Common myeloid progenitor, CD34-positive (primary cell): ENCODE measurements at regions not wholly inside any gene's neighbourhood (a gene's known extent, or its start where the extent isn't known, plus 50 kb on each side); places are given as distances from the start of the nearest gene placed in this dataset.

Experiments
- CTCF ChIA-PET: fragments of 350-600 bp; sonication (Branson Sonifier 250); formaldehyde crosslinking; loops from one replicate; lab custom pipeline; 2021; ENCODE audit warnings: antibody characterized with exemption; lab: Charles Lee
- POLR2A ChIA-PET: fragments of 350-600 bp; sonication (Branson Sonifier 250); formaldehyde crosslinking; loops from one replicate; lab custom pipeline; 2021; ENCODE audit warnings: antibody characterized with exemption; lab: Charles Lee
- DNase-seq, 3 donors: peaks; one replicate each; pipeline versions ENCODE4 v3.0.0 to v3.0.0-alpha.2; 2013
- H3K27ac ChIP-seq, 2 experiments: 1 replicate in 1 of 2; 2 replicates in 1 of 2; pipeline ENCODE4 v1.7.0; 2013; ENCODE audit warnings: inconsistent platforms in 2 of 2, low read length in 2 of 2, mild to moderate bottlenecking in 2 of 2, low read depth in 1 of 2, moderate library complexity in 1 of 2; ENCODE audit not compliant: severe bottlenecking in 2 of 2, insufficient read depth in 1 of 2, poor library complexity in 1 of 2
- H3K27me3 ChIP-seq, 5 experiments: replicated peaks in 2 of 5; 1 replicate in 3 of 5; 2 replicates in 2 of 5; pipeline versions ENCODE4 v1.6.1 to v1.7.0; 2013; ENCODE audit warnings: low read length in 4 of 5, mild to moderate bottlenecking in 2 of 5, moderate library complexity in 2 of 5, inconsistent platforms in 1 of 5; ENCODE audit not compliant: insufficient read depth in 5 of 5, control insufficient read depth in 4 of 5
- H3K36me3 ChIP-seq, 4 experiments: 1 replicate in 2 of 4; 2 replicates in 2 of 4; pipeline versions ENCODE4 v1.6.1 to v1.7.0; 2013; ENCODE audit warnings: low read length in 3 of 4, control low read depth in 1 of 4, mild to moderate bottlenecking in 1 of 4; ENCODE audit not compliant: control insufficient read depth in 4 of 4, insufficient read depth in 4 of 4
- H3K4me1 ChIP-seq, 4 experiments: 1 replicate in 3 of 4; 2 replicates in 1 of 4; pipeline versions ENCODE4 v1.6.1 to v1.7.1; 2013; ENCODE audit warnings: low read length in 3 of 4, mild to moderate bottlenecking in 3 of 4, control low read depth in 1 of 4, inconsistent platforms in 1 of 4, moderate library complexity in 1 of 4; ENCODE audit not compliant: control insufficient read depth in 4 of 4, insufficient read depth in 4 of 4; ENCODE audit errors: control extremely low read depth in 1 of 4
- H3K4me3 ChIP-seq, 7 experiments: 1 replicate in 4 of 7; 2 replicates in 3 of 7; pipeline versions ENCODE4 v1.5.1 to v1.7.0; 2013; ENCODE audit warnings: mild to moderate bottlenecking in 7 of 7, low read length in 6 of 7, moderate library complexity in 6 of 7, inconsistent platforms in 2 of 7, low read depth in 2 of 7, control low read depth in 1 of 7; ENCODE audit not compliant: insufficient read depth in 4 of 7, control insufficient read depth in 1 of 7; ENCODE audit errors: extremely low read depth in 1 of 7
- H3K9me3 ChIP-seq, 5 experiments: 1 replicate in 4 of 5; 2 replicates in 1 of 5; pipeline versions ENCODE4 v1.6.1 to v1.7.1; 2013; ENCODE audit warnings: low read length in 4 of 5, mild to moderate bottlenecking in 2 of 5, inconsistent platforms in 1 of 5, low read depth in 1 of 5, moderate library complexity in 1 of 5; ENCODE audit not compliant: control insufficient read depth in 4 of 5, insufficient read depth in 2 of 5; ENCODE audit errors: control extremely low read depth in 1 of 5
- WGBS: methylation state at CpG from one replicate; pipeline ENCODE4 v1.1.5; 2013; ENCODE audit not compliant: insufficient coverage; 5-methylcytosine and 5-hydroxymethylcytosine counted together

DNA sequence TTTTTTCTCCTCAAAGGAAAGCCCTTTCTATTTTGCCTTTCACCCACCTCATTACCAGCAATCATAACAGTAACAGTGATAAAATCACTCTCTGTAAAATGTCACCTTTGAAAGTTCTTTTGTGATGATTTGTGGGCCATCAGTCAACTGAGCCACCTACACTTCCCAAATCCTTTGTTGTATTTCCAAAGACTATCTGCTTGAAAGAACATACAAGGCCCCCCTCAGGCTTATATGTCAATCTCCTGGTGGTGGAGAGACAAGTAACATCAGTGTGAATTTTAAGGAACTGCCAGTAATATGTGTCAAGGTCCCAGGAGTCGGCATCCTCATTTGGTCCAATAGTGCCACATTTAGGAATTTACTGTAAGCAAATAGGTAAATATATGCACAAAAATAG is 161.1 kb upstream of the EOMES start:
- Histone ChIP-seq H3K4me1 (peaks cover 2 to 18% (median 13%) of the 10 kb centered on the region in 4 experiments), H3K9me3 (no peaks in the 10 kb centered on the region), H3K36me3 (no peaks in the 10 kb centered on the region), H3K27ac (no peak overlapping the region), H3K27me3 (no peaks in the 10 kb centered on the region), H3K4me3 (no peak overlapping the region)
- WGBS, result no CpG with 5 or more reads among the region's 1 CpG
- no peak for DNase-seq
- POLR2A ChIA-PET, result no interaction called here
- CTCF ChIA-PET, result no interaction called here

DNA sequence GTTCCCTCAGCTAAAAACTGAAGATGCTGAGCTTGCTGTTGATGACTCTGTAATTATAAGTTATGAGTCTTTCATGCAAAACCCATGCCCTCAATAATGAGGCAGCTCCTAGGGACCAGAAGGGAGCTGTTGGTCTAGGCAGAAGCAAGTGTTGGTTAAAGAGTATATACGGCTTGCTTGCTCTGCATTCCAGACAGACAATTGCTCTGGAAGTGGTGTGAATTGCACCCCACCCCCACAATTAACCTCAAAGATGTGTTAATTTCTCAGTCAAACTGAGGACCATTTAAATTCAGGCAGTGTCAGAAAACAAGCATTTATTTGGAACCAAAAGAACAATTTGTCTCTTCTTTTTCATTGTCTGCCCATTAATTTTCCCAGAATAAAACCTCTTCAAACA is 163.5 kb upstream of the EOMES start:
- Histone ChIP-seq H3K27me3 (no peaks in the 10 kb centered on the region), H3K27ac (no peak overlapping the region), H3K36me3 (no peaks in the 10 kb centered on the region), H3K4me1 (peaks cover 2 to 16% (median 13%) of the 10 kb centered on the region in 4 experiments), H3K4me3 (no peak overlapping the region), H3K9me3 (no peaks in the 10 kb centered on the region)
- CTCF ChIA-PET, result interaction anchor here (0.7 kb wide), 1 partner anchor 429 kb away, joined by 3 read pairs; no protein-coding TSS in a partner anchor
- WGBS, result no CpG with 5 or more reads among the region's 1 CpG
- DNase-seq, result no peak
- POLR2A ChIA-PET, result no interaction called here

DNA sequence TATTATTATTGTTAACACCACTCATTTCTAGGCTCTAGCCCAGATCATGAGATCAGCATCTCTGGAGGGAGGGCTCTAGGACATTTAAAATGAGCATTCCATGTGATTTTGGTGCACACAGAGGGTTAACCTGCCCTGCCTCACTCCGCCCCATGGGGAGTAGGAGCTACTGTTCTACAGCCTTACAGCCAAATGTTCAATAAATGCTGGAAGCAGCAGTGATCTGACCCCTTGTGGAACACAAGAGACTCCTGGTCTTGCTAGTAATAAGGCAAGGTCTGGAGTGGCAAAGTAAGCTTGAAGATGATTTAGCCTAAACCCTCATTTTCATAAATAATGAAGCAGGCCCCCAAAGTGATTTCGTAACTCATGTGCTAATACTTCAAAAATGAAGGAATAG is 166.4 kb upstream of the EOMES start:
- WGBS, result 95% methylated on average over 2 of the region's 2 CpGs
- peaks cover 0 to 5% (median 0%) of the 10 kb centered on the region in 5 experiments for H3K9me3 ChIP-seq
- no peaks in the 10 kb centered on the region for H3K27me3 ChIP-seq
- peak in 2 of 3 donors; percentile 3 to 15 for DNase-seq
- no peak overlapping the region for H3K4me3 ChIP-seq
- H3K27ac ChIP-seq, result no peak overlapping the region
- CTCF ChIA-PET, result no interaction called here
- POLR2A ChIA-PET, result no interaction called here
- no peaks in the 10 kb centered on the region for H3K4me1 ChIP-seq
- H3K36me3 ChIP-seq, result no peaks in the 10 kb centered on the region

DNA sequence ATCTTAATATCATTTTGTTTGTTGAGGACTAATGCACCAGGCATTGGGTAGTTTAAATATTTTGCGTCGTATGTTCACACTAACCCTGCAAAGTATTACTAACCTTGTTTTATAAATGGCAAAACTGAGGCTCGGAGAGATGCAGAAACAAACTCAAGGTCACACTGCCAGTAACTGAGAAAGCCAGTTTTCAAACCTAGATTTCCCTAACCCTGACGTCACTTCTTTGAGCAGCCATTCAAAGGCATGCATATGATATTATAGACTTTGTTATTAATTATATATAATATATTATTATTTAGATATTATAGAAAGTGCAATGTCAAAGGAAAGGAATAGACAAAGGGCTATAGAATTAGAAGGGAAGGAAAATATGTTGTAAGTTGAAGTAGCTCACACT is 167.6 kb upstream of the EOMES start:
- ChIA-PET POLR2A (no interaction called here), CTCF (interaction anchor here (0.7 kb wide), 1 partner anchor 10 kb away, joined by 3 read pairs; no protein-coding TSS in a partner anchor)
- H3K27me3 ChIP-seq, result no peaks in the 10 kb centered on the region
- H3K4me3 ChIP-seq, result no peak overlapping the region
- WGBS, result 100% methylated on average over 3 of the region's 4 CpGs
- H3K36me3 ChIP-seq, result no peaks in the 10 kb centered on the region
- H3K4me1 ChIP-seq, result no peaks in the 10 kb centered on the region
- no peak overlapping the region for H3K27ac ChIP-seq
- H3K9me3 ChIP-seq, result peaks cover 0 to 5% (median 0%) of the 10 kb centered on the region in 5 experiments
- DNase-seq, result no peak

DNA sequence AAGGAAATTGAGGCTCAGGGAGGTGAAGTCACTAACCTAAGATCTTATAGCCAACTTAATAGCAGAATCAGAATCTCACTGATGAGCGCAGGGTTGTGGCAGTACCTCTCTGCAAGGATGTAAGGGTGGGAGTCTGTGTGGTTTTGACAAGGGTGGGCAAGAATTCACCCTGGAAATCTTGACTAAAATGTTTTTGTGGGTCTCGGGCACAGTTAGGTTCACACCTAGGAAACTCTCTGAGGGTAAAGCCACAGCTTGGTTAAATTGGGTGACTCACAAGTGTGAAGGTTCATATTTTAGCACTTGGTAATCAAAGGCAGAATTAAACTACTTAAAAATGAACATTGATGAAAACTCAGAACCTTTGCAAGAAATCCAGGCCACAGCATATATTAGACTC is 178.2 kb upstream of the EOMES start:
- H3K27me3 ChIP-seq, result no peaks in the 10 kb centered on the region
- no CpG with 5 or more reads among the region's 2 CpGs for WGBS
- no peak overlapping the region for H3K27ac ChIP-seq
- CTCF ChIA-PET, result no interaction called here
- no peaks in the 10 kb centered on the region for H3K4me1 ChIP-seq
- H3K36me3 ChIP-seq, result no peaks in the 10 kb centered on the region
- H3K4me3 ChIP-seq, result no peak overlapping the region
- POLR2A ChIA-PET, result no interaction called here
- H3K9me3 ChIP-seq, result no peaks in the 10 kb centered on the region
- no peak for DNase-seq

DNA sequence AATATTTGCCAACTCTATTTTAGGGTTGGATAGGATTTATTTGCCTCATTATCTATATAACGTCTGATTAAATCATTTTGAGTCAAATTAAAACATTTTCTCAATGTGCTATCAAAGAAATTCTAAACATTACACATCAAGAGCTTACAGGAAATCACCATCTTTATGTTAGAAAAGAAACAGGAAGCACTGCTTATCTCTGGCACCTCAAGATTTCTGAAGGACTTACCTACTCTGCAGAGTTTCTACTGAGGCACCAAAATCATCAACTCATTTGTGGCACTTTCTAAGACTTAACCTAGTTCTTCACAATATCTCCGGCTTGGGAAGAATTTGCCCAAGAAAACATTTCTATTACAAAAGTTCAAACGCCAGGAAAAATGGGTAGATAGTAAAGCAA is 181.3 kb upstream of the EOMES start:
- Histone ChIP-seq H3K4me3 (no peak overlapping the region), H3K27me3 (no peaks in the 10 kb centered on the region), H3K36me3 (no peaks in the 10 kb centered on the region), H3K27ac (no peak overlapping the region), H3K9me3 (no peaks in the 10 kb centered on the region), H3K4me1 (no peaks in the 10 kb centered on the region)
- peak in 2 of 3 donors; percentile 7 to 22 for DNase-seq
- WGBS, result no CpG with 5 or more reads among the region's 3 CpGs
- ChIA-PET POLR2A (no interaction called here), CTCF (no interaction called here)

DNA sequence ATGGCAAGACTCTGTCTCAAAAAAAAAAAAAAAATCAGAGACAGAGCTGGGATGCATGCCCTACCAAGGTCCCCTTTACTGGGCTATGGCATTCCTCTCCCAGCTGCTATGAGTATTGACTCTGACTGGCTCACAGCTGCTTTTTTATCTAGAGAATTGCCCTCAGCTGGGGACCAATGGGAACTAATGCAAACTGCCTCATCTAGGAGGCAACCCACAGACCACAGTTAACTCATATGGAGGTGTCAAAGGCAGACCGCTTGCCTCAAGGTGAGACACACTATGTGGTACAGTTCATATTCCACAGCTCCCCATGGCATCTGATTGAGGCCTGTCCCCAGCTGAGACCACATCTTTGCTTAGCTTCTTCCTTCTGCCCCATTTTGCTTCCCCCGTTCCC is 183.5 kb upstream of the EOMES start:
- POLR2A ChIA-PET, result no interaction called here

More for the DNA sequence above, 183.5 kb upstream of the EOMES start:
- no peak for DNase-seq
- H3K27ac ChIP-seq, result no peak overlapping the region
- no peaks in the 10 kb centered on the region for H3K36me3 ChIP-seq
- no peak overlapping the region for H3K4me3 ChIP-seq
- no peaks in the 10 kb centered on the region for H3K4me1 ChIP-seq
- 100% methylated on average over 1 of the region's 2 CpGs for WGBS
- CTCF ChIA-PET, result no interaction called here
- H3K9me3 ChIP-seq, result no peaks in the 10 kb centered on the region
- H3K27me3 ChIP-seq, result no peaks in the 10 kb centered on the region
